Activated naive CD8-positive, alpha-beta T cell treated with anti-CD3 and anti-CD28 coated beads, Interleukin-2, amount 50 U/mL, for 24 hours (primary cell): ENCODE measurements at regions not wholly inside any gene's neighbourhood (a gene's known extent, or its start where the extent isn't known, plus 50 kb on each side); places are given as distances from the start of the nearest gene placed in this dataset.

ENCODE experiments used
- ATAC-seq: fragments of 150-1000 bp; cut with Tn5 transposase; one replicate; pipeline ENCODE4 v1.10.0; 2021
- DNase-seq: peaks from one replicate; pipeline ENCODE4 v3.0.0; 2021
- H3K27ac Mint-ChIP-seq: one replicate; pipeline ENCODE4 v1.8.0; 2021; ENCODE audit warnings: mild to moderate bottlenecking, mixed read lengths
- H3K27me3 Mint-ChIP-seq: one replicate; pipeline ENCODE4 v1.8.0; 2021; ENCODE audit warnings: mixed read lengths
- H3K36me3 Mint-ChIP-seq: one replicate; pipeline ENCODE4 v1.8.0; 2021; ENCODE audit warnings: low read depth, mixed read lengths
- H3K4me1 Mint-ChIP-seq: one replicate; pipeline ENCODE4 v1.8.0; 2021; ENCODE audit warnings: mixed read lengths
- H3K4me3 Mint-ChIP-seq: one replicate; pipeline ENCODE4 v1.8.0; 2021; ENCODE audit warnings: mild to moderate bottlenecking, moderate library complexity, mixed read lengths
- H3K9me3 Mint-ChIP-seq: one replicate; pipeline ENCODE4 v1.8.0; 2021; ENCODE audit warnings: mixed read lengths

- Mint-ChIP-seq H3K4me1 (no peaks in the 10 kb centered on the region), H3K27me3 (peaks cover 2% of the 10 kb centered on the region), H3K9me3 (no peaks in the 10 kb centered on the region), H3K36me3 (no peaks in the 10 kb centered on the region), H3K27ac (no peak overlapping the region), H3K4me3 (no peak overlapping the region)
- DNase-seq: no peak
- no peak for ATAC-seq
Measured at GRCh38 chr15:37813306-37813705, 121.1 kb upstream of the TMCO5A start.

- Mint-ChIP-seq H3K4me3 (no peak overlapping the region), H3K36me3 (no peaks in the 10 kb centered on the region), H3K4me1 (no peaks in the 10 kb centered on the region), H3K27ac (no peak overlapping the region), H3K9me3 (no peaks in the 10 kb centered on the region), H3K27me3 (no peaks in the 10 kb centered on the region)
- ATAC-seq (no peak), DNase-seq (no peak)
Measured at GRCh38 chr15:37814847-37815515, 119.5 kb upstream of the TMCO5A start.

GRCh38 chr15:37818152-37818677 lies 116.2 kb upstream of the TMCO5A start:
- Mint-ChIP-seq H3K4me1 (no peaks in the 10 kb centered on the region), H3K4me3 (no peak overlapping the region), H3K27me3 (no peaks in the 10 kb centered on the region), H3K27ac (no peak overlapping the region), H3K36me3 (no peaks in the 10 kb centered on the region), H3K9me3 (no peaks in the 10 kb centered on the region)
- no peak for DNase-seq
- ATAC-seq: no peak

- no peaks in the 10 kb centered on the region for H3K4me1 Mint-ChIP-seq
- H3K9me3 Mint-ChIP-seq: no peaks in the 10 kb centered on the region
- ATAC-seq: no peak
Measured at GRCh38 chr15:37819191-37819590, 115.2 kb upstream of the TMCO5A start.

GRCh38 chr15:37820380-37821128 lies 113.9 kb upstream of the TMCO5A start:
- H3K4me3 Mint-ChIP-seq: no peak overlapping the region
- no peak overlapping the region for H3K27ac Mint-ChIP-seq
- no peaks in the 10 kb centered on the region for H3K36me3 Mint-ChIP-seq
- ATAC-seq (no peak), DNase-seq (no peak)
- H3K9me3 Mint-ChIP-seq: no peaks in the 10 kb centered on the region
- H3K4me1 Mint-ChIP-seq: no peaks in the 10 kb centered on the region
- no peaks in the 10 kb centered on the region for H3K27me3 Mint-ChIP-seq

More at GRCh38 chr15:37819191-37819590, 115.2 kb upstream of the TMCO5A start:
- Mint-ChIP-seq H3K4me3 (no peak overlapping the region), H3K27ac (no peak overlapping the region), H3K27me3 (no peaks in the 10 kb centered on the region), H3K36me3 (no peaks in the 10 kb centered on the region)
- DNase-seq: no peak

GRCh38 chr15:37823601-37824275 lies 110.7 kb upstream of the TMCO5A start:
- no peaks in the 10 kb centered on the region for H3K4me1 Mint-ChIP-seq
- H3K27me3 Mint-ChIP-seq: peaks cover 5% of the 10 kb centered on the region
- no peaks in the 10 kb centered on the region for H3K36me3 Mint-ChIP-seq
- H3K4me3 Mint-ChIP-seq: no peak overlapping the region
- H3K9me3 Mint-ChIP-seq: no peaks in the 10 kb centered on the region
- no peak for DNase-seq
- no peak for ATAC-seq
- no peak overlapping the region for H3K27ac Mint-ChIP-seq

- no peaks in the 10 kb centered on the region for H3K9me3 Mint-ChIP-seq
- no peak overlapping the region for H3K4me3 Mint-ChIP-seq
- DNase-seq (no peak), ATAC-seq (peak; percentile 20)
- no peaks in the 10 kb centered on the region for H3K36me3 Mint-ChIP-seq
- no peaks in the 10 kb centered on the region for H3K4me1 Mint-ChIP-seq
- peaks cover 5% of the 10 kb centered on the region for H3K27me3 Mint-ChIP-seq
- no peak overlapping the region for H3K27ac Mint-ChIP-seq
Measured at GRCh38 chr15:37824717-37825382, 109.6 kb upstream of the TMCO5A start.

GRCh38 chr15:37837276-37837675 lies 97.2 kb upstream of the TMCO5A start:
- no peak overlapping the region for H3K4me3 Mint-ChIP-seq
- H3K9me3 Mint-ChIP-seq: peaks cover 19% of the 10 kb centered on the region
- no peak overlapping the region for H3K27ac Mint-ChIP-seq
- H3K4me1 Mint-ChIP-seq: no peaks in the 10 kb centered on the region
- no peak for ATAC-seq
- H3K27me3 Mint-ChIP-seq: no peaks in the 10 kb centered on the region
- DNase-seq: no peak
- H3K36me3 Mint-ChIP-seq: no peaks in the 10 kb centered on the region

- H3K27ac Mint-ChIP-seq: no peak overlapping the region
- no peaks in the 10 kb centered on the region for H3K36me3 Mint-ChIP-seq
- H3K9me3 Mint-ChIP-seq: peaks cover 4% of the 10 kb centered on the region
- ATAC-seq (no peak), DNase-seq (no peak)
- no peak overlapping the region for H3K4me3 Mint-ChIP-seq
- no peaks in the 10 kb centered on the region for H3K27me3 Mint-ChIP-seq
- H3K4me1 Mint-ChIP-seq: no peaks in the 10 kb centered on the region
Measured at GRCh38 chr15:37847776-37848175, 86.7 kb upstream of the TMCO5A start.

- DNase-seq (no peak), ATAC-seq (no peak)
- Mint-ChIP-seq H3K4me3 (no peak overlapping the region), H3K9me3 (no peaks in the 10 kb centered on the region), H3K27me3 (peaks cover 3% of the 10 kb centered on the region), H3K36me3 (no peaks in the 10 kb centered on the region), H3K27ac (no peak overlapping the region), H3K4me1 (no peaks in the 10 kb centered on the region)
Measured at GRCh38 chr15:37856109-37856508, 78.3 kb upstream of the TMCO5A start.

GRCh38 chr15:37860896-37861295 lies 73.5 kb upstream of the TMCO5A start:
- ATAC-seq (no peak), DNase-seq (no peak)
- no peaks in the 10 kb centered on the region for H3K9me3 Mint-ChIP-seq
- H3K36me3 Mint-ChIP-seq: no peaks in the 10 kb centered on the region
- H3K4me3 Mint-ChIP-seq: no peak overlapping the region
- H3K4me1 Mint-ChIP-seq: no peaks in the 10 kb centered on the region
- H3K27ac Mint-ChIP-seq: no peak overlapping the region
- H3K27me3 Mint-ChIP-seq: no peaks in the 10 kb centered on the region

- Mint-ChIP-seq H3K36me3 (no peaks in the 10 kb centered on the region), H3K4me1 (no peaks in the 10 kb centered on the region), H3K27me3 (no peaks in the 10 kb centered on the region), H3K9me3 (no peaks in the 10 kb centered on the region), H3K27ac (no peak overlapping the region), H3K4me3 (no peak overlapping the region)
- ATAC-seq: no peak
- no peak for DNase-seq
Measured at GRCh38 chr15:37865687-37866086, 68.8 kb upstream of the TMCO5A start.

GRCh38 chr15:37870711-37871110 lies 63.7 kb upstream of the TMCO5A start:
- H3K36me3 Mint-ChIP-seq: no peaks in the 10 kb centered on the region
- no peak overlapping the region for H3K4me3 Mint-ChIP-seq
- no peaks in the 10 kb centered on the region for H3K9me3 Mint-ChIP-seq
- H3K4me1 Mint-ChIP-seq: no peaks in the 10 kb centered on the region
- H3K27me3 Mint-ChIP-seq: peaks cover 3% of the 10 kb centered on the region
- ATAC-seq (no peak), DNase-seq (no peak)
- H3K27ac Mint-ChIP-seq: no peak overlapping the region

GRCh38 chr15:37872661-37873060 lies 61.8 kb upstream of the TMCO5A start:
- no peak overlapping the region for H3K27ac Mint-ChIP-seq
- no peak for DNase-seq

More at GRCh38 chr15:37872661-37873060, 61.8 kb upstream of the TMCO5A start:
- H3K4me1 Mint-ChIP-seq: no peaks in the 10 kb centered on the region
- no peak for ATAC-seq
- H3K4me3 Mint-ChIP-seq: no peak overlapping the region
- H3K9me3 Mint-ChIP-seq: no peaks in the 10 kb centered on the region
- H3K36me3 Mint-ChIP-seq: no peaks in the 10 kb centered on the region
- H3K27me3 Mint-ChIP-seq: peaks cover 3% of the 10 kb centered on the region
